ENCODE measurements at regions not wholly inside any gene's neighbourhood (a gene's known extent, or its start where the extent isn't known, plus 50 kb on each side); places are given as distances from the start of the nearest gene placed in this dataset.
"Not testable (repeated sequence)": the region's sequence is repeated elsewhere in the genome, so short reads cannot be mapped to it uniquely, and the experiment has no call there.

DNA sequence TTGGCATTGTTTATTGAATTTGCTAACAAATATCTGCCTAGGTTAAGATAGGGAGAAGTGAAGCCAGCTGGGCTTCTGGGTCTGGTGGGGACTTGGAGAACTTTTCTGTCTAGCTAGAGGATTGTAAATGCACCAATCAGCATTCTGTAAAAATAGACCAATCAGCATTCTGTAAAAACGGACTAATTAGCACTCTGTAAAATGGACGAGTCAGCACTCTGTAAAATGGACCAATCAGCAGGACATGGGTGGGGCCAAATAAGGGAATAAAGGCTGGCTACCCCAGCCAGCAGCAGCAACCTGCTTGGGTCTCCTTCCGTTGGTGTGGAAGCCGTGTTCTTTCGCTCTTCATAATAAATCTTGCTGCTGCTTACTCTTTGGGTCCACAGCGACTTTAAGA, 198.4 kb downstream of the MRPS30 start:
- TF ChIP-seq CTCF, POLR2A (IDR thresholded peaks at IDR 0.05): not testable (repeated sequence)

Measured in heart left ventricle (tissue), 13 donors.